Suppressor macrophage treated with lipopolysaccharide for 1 hour (primary cell): ENCODE measurements at regions not wholly inside any gene's neighbourhood (a gene's known extent, or its start where the extent isn't known, plus 50 kb on each side); places are given as distances from the start of the nearest gene placed in this dataset.

ENCODE experiments used
- DNase-seq, 3 donors: peaks; one replicate each; pipeline ENCODE4 v3.0.0-alpha.2; 2020 to 2022

DNA sequence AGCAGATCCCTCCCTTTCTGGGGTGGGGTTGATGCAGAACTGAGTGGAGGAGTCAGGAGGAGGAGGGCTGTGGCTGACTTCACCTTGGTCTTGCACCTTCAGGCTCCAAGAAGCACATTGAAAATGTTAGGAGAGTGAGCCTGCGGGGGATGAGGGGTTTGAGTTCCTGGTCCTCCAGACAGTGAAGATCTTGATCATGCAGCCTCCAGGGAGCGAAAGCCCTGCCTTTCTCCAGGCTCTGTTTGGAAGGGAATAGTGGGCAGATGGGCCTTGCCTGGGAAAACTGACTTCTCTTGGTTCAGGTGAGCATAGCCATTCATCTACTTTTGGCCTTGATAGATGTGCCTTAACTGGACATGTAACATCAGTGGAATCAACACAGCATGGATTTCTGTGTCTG is 267.6 kb upstream of the B3GAT1 start:
- DNase-seq: no peak

DNA sequence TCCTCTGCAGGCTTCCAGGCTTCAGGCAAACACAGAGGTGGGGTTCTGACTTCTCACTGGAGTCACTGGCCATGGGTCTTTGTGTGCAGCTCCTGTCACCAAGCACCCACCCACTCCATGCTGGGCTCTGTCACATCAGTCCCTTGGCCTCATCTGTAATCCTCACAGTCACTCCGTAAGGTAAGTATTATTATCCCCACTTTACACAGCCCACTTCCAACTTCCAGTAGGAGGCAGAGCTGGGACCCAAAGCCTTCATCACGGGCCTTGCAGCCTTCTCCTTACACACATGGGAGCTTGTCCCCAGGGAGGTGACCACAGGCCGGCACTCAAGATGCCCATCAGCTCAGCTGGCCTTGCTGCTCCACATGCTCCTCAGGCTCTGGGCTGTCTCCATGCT is 266.7 kb upstream of the B3GAT1 start:
- no peak for DNase-seq

DNA sequence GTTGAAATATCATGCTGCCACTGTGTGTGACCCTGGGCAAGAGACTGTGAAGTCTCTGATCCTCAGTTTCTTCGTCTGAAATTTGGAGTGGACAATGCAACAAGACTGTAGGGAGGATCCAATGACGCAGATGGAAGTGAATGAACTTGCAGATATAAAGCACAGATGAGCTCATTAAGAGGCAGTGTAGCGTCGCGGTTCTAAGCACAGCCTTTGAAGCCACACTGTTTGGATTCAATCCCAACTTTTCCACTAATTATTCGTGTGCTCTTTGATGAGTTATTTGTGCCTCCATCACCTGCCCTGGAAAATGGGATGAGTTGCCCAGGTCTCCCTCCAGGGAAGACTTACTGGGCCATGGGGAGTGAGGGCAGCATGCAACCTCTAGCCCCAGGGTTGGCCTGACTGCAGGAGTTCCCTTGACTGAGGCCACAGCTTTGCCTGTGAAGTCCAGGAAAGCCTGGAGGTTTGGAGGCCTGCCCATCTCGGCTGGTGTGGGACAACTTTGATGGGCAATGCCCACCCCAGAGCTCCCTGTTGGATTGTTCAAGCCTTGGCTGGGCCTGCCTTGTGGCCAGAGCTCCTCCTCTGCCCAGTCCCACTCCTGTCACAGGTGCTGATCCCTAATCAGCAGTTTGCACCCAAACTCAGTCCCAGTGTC is 266.0 kb upstream of the B3GAT1 start:
- DNase-seq: no peak

DNA sequence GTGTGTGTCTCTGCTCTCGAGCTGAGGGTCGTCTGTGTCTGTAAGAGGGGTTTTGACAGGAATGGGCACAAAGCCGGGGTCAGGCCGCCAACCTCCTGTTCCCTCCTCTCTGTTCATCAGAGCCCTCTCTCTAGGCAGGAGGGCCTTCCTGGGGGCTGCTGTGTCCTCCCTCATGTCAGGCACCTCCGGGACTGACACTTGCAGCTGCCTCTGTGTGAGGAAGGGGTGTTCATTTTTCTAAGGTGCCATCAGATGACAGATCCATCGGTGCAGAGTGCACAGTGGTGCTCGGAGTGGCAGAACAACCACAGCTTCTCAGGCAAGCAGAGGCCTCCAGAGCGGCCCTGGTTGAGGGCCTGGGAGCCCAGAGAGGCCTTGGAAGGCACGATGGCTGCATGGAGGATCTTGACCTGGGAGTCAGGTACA is 265.4 kb upstream of the B3GAT1 start:
- no peak for DNase-seq

DNA sequence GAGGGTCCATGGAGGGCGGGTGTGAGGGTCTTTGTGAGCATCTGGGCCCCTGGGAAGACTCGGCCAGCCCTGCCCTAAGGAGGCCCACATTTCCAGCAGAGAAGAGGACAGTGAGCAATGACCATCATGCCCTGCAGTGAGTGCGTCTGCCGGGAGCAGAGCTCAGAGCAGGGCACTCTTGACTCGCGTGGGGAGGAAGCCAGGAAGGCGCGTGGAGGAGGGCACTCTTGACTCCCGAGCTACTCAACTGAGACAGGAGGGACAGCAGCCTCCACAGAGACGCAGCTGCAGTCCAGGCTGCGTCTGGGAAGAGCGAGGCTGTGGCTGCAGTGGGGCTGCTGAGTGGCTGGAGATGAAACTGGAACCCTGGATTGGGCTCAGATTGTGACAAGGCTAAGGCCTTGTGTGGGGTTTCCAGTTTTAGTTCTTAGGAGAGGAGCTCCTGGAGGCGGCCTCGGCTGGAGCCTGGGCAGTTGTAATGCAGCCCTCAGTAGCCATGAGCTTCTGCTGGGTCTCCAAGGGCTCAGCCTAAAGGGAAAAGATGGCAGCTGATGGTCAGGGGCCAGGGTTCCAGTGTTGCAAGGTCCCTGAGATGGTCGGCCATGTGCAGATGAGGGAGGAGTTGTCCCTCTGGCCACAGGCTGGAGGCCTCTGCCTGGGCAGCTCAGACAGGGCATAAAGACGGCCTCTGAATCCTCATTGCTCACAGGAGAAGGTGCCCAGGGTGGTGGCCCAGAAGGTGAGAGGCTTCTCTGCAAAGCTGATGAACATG is 264.7 kb upstream of the B3GAT1 start:
- no peak for DNase-seq

DNA sequence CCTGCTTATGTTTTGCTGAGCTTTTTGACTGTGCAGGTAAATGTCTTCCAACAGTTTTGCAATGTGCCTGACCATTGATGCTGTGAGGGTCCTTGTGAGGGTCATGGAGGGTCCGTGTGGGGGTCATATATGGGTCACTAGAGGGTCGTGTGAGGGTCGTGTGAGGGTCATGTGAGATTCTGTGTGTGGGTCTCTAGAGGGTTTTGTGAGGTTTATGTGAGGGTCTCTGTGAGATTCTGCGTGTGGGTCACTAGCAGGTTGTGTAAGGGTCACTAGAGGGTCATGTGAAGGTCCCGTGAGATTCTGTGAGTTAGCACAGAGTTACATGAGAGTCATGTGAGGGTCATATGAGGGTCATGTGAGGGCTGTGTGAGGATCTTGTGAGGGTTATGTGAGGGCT is 263.9 kb upstream of the B3GAT1 start:
- no peak for DNase-seq

DNA sequence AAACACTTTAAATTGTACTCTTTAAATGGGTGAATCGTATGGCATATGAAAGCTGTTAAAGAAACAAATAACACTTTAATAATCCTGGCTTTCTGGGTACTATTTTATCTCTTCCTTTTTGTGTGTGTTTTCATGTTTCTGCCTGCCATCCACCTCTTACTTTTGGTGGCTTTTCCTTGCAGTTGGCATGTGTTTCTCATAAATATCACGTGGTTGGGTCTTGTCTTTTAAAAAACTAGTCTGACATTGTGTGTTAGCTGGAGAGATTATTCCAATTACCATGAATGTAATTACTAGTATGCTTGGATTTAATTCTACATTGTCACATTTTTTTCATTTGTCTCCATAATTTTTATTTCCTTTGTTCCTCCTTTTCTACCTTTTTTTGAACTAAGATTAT is 262.9 kb upstream of the B3GAT1 start:
- no peak for DNase-seq

DNA sequence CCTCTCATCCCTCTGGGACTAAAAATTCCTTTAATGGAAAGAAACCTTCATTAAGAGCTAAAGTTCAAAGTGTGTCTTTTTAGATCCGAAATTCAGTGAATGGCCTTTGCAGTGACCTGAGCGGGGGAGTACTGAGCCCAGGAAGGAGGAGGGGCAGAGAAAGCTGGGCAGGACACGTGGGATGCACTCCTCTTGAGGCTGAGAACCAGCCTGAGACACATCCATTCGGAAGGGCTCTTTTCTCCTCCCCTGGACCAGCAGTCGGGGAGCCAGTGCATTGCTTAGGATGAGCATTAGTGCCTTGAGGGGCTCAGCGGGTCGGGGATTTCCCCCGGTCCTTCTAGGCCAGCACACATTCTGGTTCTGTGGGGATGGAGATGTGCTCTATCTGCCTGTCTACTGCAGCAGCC is 258.9 kb upstream of the B3GAT1 start:
- DNase-seq: no peak

DNA sequence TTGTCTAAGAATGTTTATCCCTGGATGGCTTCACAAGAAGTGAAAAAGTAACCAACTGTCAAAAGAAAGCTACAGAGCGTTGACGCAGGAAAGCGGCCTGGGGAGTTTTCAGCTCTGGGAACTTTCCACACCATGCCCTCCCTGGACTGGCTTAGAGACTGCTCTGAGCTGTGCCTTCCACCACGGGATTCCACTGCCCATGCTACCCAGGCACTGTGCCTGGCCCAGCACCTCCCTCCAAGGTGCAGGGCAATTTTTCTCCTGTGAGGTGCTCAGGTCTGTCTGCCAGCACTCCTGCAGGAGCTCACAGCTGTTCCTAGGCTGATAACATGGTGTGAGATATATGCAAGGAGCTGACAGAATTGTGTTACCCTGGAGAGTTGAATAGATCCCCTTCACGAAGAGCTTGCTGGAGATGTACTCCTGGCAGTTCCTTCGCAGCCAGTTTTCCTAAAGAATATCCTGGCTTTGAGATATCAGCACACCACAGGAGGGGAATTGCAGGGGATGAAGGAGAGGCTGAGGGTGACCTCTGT is 258.3 kb upstream of the B3GAT1 start:
- no peak for DNase-seq

DNA sequence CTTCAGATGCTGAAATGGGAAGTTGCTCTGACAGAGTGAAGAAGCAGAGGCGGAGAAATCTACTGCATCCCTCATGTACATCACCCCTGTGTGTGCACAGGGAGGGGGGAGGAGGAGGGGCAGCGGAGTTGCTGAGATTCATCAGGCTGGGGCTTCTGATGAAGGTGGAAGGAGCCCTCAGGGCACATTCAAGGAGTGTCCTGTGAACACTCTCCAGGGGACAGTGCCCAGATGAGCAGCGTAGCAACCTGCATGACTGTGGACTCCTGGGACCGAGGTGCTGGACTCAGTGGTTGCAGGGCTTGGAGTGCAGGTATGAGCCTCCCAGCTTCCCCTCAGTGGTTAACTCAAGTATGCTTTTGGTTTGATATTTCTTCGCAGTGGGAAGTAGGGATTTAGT is 257.8 kb upstream of the B3GAT1 start:
- DNase-seq: no peak

DNA sequence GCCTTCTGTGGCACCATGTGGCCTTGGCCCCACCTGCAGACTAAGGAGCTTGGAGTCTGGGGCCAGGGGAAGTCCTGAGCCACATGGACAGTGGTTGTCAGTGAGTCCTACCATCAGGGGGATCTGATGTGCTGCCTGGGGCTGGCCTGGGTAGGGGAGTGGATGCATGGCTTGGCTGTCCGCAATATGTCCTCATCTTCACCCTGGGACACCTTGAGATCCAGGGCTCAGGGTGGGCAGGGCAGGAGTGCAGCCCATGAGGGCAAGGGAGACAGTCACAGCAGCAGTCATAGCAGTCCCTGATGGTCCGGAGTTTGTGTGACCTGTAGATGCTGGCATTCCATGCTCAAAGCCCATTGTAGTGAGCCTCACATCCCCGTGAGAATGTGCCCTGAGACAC is 256.8 kb upstream of the B3GAT1 start:
- DNase-seq: no peak

DNA sequence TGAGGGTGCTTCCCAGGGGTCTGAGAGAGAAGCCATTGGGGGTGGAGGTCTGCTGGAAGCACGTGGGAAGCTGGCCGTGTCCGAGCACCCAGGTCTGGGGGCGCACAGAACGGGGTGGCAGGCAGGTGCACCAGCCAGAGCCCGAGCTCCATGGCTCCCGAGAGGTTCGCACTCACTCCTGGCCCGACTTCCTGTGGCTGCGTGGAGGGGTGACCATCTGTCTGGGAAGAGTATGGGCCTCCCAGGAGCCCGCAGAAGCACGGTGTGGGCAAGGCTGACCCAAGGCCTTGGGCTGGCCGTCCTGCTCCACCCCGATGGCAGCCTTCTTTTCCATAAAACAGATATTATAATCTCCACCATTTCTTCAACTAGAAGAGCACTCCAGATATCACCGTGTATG is 256.0 kb upstream of the B3GAT1 start:
- no peak for DNase-seq

DNA sequence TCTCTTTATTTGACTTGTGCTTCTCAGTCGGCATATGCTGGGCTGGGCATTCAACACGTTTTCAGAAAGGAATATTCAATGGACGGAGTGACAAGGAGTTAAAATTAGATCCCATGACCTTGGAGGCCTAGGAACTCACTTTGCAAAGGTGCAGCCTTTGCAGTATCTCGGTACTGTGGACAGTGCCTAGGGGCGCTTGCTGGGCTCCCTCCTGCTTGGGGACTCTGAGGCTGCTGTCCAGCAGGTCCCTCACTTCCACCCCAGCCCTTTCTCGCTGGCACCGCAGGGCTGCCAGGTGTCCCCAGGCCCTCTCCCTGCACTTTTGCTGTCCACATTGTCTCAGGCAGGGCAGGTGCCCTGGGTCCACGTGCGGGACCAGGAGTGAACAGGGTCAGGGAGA is 255.5 kb upstream of the B3GAT1 start:
- DNase-seq: no peak

DNA sequence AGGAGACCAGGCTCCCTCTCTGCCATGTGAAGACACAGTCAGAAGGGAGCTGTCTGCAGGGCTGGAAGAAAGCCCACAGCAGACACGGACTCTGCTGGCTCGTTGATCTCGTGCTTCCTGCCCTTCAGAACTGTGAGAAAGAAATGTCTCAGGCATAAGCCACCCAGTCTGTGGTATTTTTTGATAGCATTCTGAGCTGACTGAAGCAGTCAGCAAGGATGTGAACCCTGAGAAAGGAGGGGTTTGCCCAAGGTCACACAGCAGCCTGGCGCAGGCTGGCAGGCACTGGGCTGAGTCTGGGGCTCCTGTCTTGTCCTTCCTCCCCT is 255.1 kb upstream of the B3GAT1 start:
- DNase-seq: no peak

DNA sequence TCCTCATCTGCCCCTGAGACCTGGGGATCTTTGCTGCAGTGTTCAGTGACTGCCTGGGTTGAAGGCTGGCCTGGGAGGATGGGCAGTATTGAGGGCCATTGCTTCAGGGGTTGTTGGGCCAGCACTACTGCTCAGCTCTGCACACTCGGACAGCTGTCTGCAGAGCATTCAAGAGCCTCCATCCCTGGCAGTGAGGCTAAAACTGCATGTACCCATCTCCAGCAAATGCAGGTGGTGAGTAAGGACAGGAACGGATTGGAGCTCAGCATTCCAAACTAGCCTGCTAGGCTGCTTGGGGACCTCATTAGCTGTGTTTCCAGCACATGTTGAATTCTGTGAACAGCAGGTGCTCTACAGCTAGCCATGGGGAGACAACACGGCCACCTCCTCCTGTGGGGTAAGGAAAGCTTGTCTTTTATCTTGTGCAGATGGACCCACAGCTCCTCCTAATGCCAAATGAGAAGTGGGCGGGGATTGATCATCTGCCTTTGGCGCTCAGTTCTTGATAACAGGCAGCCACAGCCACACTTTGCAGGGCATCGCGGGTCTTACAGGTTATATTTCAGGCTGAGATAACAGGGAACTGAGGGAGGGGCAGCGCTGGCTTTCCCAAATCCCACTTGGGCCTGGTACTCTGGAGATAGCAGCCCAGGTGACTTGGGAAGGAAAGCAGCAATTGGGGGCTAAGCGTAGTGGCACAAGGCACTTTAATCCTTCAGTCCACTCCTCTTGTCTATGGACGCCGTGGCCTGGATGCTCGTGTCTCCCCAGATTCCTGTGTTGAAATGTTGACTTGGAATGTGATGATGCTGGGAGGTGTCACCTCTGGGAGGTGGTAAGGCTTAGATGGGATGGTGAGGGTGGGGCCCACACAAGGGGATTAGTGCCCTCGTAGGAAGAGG is 254.5 kb upstream of the B3GAT1 start:
- DNase-seq: no peak

DNA sequence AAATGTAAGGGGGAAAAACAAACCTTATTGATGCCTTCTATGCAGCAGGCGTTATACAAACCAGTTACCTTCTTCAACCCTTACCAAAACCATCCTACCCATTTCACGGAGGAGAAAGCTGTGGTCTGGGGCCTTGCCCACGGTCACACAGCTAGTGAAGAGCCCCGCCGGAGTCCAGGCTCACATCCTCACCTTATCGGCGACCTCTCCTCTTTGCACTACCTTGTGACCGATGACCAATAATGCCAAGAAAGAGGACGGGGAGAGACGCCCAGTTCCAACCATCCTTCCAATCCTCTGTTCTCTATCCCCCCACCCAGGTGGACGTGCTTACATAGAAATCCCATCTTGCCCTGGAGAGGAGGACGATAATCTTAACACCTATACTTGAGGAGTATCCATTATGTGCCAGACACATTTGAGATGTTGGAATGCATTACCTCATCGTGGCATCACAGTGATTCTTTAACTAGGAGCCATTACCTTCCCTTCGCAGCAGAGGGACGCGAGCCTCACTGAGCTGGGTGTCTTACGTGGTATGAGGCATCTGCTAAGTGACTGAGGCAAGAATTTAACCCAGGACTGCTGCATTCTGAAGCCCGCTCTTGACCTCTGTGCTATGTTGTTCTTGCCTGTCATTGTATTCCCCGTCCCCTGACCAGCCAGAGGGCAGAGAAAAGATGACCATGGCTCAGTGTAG is 253.7 kb upstream of the B3GAT1 start:
- DNase-seq: no peak

DNA sequence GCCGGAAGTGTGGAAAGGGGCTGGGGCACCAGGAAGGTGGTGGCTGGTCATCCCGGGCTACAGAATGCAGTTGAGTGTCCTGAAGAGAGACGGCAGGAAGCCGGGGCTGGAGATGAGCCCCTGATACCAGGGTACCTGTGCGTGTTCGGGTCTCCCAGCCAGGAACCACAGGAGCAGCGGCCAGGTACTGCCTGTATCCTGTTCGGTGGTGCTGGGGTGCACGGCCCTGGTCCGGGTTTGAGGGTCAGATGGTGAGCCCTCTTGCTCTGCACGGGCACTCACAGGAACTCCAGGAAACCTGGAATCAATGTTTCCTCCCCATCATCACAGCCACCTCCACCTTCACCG is 253.1 kb upstream of the B3GAT1 start:
- no peak for DNase-seq

DNA sequence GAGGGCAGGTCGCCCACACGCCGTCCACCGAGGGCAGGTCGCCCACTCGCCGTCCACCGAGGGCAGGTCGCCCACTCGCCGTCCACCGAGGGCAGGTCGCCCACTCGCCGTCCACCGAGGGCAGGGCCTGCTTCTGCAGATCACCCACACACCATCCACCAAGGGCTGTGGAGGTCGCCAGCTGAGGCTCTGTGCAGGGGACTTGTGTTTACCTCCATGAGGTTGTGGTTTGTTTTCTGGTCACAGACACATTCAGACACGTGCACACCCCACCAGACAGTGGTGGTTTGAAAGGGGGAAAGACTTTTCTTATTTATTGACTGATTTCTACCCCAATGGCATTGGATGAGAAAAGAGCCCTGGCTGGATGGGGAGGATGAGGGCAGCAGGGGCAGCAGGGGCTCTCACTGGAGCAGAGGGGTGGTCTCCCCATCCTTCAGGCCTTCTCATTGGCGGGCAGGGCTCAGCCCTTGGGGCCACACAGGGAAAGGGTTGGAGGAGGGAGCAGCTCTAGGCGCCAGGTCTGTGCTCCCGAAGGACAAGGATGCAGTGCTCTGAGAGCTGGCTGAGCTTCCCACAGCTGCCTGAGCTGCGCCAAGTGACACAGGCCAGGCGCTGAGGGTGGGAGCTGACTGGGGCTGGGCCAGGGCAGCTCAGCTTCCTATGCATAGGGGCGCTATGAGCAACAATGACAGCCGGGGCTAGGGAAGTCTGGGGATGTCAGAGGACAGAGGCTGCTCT is 252.6 kb upstream of the B3GAT1 start:
- no peak for DNase-seq

DNA sequence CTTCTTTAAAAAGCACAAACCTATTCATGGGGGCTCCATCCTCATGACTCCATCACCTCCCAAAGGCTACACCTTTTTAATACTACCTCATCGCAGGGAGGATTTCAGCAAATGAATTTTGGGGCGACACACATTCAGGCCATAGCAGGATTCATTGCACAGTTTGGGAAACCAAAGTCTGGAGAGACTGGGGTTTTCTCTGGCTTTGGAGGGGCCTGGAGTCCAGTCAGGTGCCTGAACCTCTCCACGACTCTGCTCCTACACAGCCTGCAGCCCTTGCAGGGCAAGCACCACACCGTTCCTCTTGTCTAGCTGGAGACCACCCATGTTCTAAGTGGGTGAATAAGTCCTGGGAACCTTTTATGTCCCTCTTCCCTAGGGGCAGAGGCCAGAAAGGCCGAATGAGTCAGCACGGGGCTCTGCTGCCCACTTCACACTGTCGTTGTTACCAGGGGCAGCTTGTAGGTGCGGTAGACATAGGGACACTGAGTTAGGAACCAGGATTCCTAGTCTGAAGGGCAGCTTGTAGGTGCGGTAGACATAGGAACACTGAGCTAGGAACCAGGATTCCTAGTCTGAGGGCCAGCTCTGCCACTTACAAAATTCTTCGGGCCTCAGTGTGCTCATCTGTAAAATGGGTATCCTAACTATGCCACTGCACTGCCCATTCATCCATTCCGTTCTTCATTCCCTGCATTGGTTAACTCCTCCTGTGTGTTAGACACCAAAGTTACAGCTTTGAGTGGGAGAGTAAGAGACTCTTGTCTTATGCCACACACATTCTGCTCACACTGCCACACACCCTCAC is 251.7 kb upstream of the B3GAT1 start:
- no peak for DNase-seq

DNA sequence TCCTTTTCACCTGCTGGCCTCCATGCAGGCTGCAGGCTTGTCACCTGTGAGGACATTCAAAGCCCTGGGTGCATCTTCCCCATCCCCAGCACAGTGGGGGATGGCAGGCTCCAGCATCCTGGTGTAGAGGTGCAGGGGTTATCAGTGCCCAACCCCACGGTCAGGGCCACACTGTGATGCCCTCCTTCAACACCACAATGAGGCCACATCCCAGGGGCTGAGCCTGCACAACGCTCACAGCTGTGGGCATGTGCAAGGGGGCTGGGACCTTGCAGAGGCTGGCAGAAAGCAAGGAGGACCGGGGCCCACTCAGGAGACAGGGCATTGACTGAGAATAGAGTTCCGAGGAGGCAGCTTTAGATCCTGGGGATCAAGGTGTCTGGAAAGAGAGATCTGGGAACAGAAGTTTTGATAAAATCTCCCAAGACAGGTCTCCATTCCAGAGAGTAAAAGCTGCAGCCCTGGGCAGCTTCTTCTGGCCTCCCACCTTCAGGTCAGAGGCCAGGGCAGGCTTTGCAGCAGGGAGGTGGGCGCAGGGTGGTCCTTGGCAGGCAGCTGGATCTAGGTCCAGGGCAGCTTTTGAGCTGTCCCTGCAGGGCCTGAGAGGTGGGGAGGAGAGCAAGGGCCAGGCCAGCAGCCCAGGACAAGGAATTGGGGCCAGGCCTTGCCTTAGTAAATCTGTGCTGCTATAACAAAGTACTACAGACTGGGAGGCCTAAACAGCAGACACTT is 250.8 kb upstream of the B3GAT1 start:
- no peak for DNase-seq

DNA sequence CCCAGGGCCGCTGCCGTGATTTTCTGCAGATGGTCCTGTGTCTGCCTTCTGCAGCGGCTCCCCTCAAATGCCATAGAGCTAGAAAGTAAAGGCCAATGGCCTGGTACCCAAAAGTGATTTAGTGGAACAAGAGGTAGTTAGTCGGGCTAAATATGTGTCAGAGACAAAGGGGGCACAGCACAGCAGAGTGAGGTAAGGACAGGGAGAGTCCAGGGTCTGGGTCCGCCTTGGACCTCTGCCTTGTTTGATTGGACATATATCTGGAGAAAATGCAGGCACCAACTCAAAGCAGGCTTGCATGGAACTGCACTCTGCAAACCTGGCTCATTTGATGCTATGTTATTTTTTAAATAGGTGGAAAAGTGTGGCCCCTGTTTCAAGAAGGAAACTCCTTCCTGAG is 249.6 kb upstream of the B3GAT1 start:
- DNase-seq: no peak
